Endodermal cell (in vitro differentiated cells): ENCODE measurements at regions not wholly inside any gene's neighbourhood (a gene's known extent, or its start where the extent isn't known, plus 50 kb on each side); places are given as distances from the start of the nearest gene placed in this dataset.

Experiments used
- DNase-seq: peaks from one replicate; pipeline ENCODE4 v3.0.0-alpha.2; 2017
- H3K27ac ChIP-seq: 2 replicates; pipeline ENCODE4 v1.5.1; 2013; ENCODE audit warnings: mild to moderate bottlenecking, low read depth, low read length, moderate library complexity
- H3K27me3 ChIP-seq: 2 replicates; pipeline ENCODE4 v1.6.1; 2013; ENCODE audit warnings: mild to moderate bottlenecking, low read length, moderate library complexity; ENCODE audit not compliant: insufficient read depth, control insufficient read depth, poor library complexity, severe bottlenecking
- H3K36me3 ChIP-seq: 2 replicates; pipeline ENCODE4 v1.7.0; 2013; ENCODE audit warnings: mild to moderate bottlenecking, low read length, moderate library complexity; ENCODE audit not compliant: control insufficient read depth, insufficient read depth
- H3K4me1 ChIP-seq: one replicate; pipeline ENCODE4 v1.7.0; 2013; ENCODE audit warnings: low read length; ENCODE audit not compliant: control insufficient read depth, insufficient read depth
- H3K4me3 ChIP-seq: 2 replicates; pipeline ENCODE4 v1.5.1; 2013; ENCODE audit warnings: mild to moderate bottlenecking, low read length, moderate library complexity
- H3K9ac ChIP-seq: 2 replicates; pipeline ENCODE4 v1.6.1; 2013; ENCODE audit warnings: mild to moderate bottlenecking, low read length, moderate library complexity; ENCODE audit not compliant: poor library complexity, severe bottlenecking; ENCODE audit errors: extremely low read depth
- H3K9me3 ChIP-seq: 2 replicates; pipeline ENCODE4 v1.6.1; 2013; ENCODE audit warnings: mild to moderate bottlenecking, low read length, moderate library complexity; ENCODE audit not compliant: control insufficient read depth
- H3K27ac Mint-ChIP-seq: 2 replicates; pipeline ENCODE4 v1.8.0; 2020; ENCODE audit warnings: mixed read lengths
- H3K27me3 Mint-ChIP-seq: 2 replicates; pipeline ENCODE4 v1.8.0; 2021; ENCODE audit warnings: mild to moderate bottlenecking, mixed read lengths; ENCODE audit not compliant: insufficient read depth
- H3K36me3 Mint-ChIP-seq: 2 replicates; pipeline ENCODE4 v1.8.0; 2020; ENCODE audit warnings: low read depth, mixed read lengths
- H3K4me1 Mint-ChIP-seq: 2 replicates; pipeline ENCODE4 v1.8.0; 2020; ENCODE audit warnings: mixed read lengths
- H3K4me3 Mint-ChIP-seq: 2 replicates; pipeline ENCODE4 v1.8.0; 2020; ENCODE audit warnings: mild to moderate bottlenecking, moderate library complexity, mixed read lengths
- H3K9me3 Mint-ChIP-seq: 2 replicates; pipeline ENCODE4 v1.8.0; 2020; ENCODE audit warnings: mild to moderate bottlenecking, mixed read lengths
- WGBS, 2 experiments: methylation state at CpG; one replicate each; pipeline versions ENCODE4 v1.1.5 to v1.1.7; 2013; ENCODE audit warnings: missing lambda C conversion rate in 2 of 2, mixed read lengths in 1 of 2; ENCODE audit not compliant: insufficient coverage in 1 of 2, insufficient read length in 1 of 2; 5-methylcytosine and 5-hydroxymethylcytosine counted together
- TF ChIP-seq, protein P1 (sequence below): fragments of 200-600 bp; sonication (generic); conservative IDR thresholded peaks from 2 replicates; pipeline ENCODE4 v1.5.0; 2021; ENCODE audit warnings: antibody characterized with exemption, mild to moderate bottlenecking

- peaks cover 8% of the 10 kb centered on the region for H3K9me3 Mint-ChIP-seq
- DNase-seq, result no peak
- H3K36me3 ChIP-seq, result no peaks in the 10 kb centered on the region
- TF ChIP-seq, protein P1, sequence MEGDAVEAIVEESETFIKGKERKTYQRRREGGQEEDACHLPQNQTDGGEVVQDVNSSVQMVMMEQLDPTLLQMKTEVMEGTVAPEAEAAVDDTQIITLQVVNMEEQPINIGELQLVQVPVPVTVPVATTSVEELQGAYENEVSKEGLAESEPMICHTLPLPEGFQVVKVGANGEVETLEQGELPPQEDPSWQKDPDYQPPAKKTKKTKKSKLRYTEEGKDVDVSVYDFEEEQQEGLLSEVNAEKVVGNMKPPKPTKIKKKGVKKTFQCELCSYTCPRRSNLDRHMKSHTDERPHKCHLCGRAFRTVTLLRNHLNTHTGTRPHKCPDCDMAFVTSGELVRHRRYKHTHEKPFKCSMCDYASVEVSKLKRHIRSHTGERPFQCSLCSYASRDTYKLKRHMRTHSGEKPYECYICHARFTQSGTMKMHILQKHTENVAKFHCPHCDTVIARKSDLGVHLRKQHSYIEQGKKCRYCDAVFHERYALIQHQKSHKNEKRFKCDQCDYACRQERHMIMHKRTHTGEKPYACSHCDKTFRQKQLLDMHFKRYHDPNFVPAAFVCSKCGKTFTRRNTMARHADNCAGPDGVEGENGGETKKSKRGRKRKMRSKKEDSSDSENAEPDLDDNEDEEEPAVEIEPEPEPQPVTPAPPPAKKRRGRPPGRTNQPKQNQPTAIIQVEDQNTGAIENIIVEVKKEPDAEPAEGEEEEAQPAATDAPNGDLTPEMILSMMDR, result no peak
- H3K9ac ChIP-seq, result no peak overlapping the region
- H3K27ac Mint-ChIP-seq, result no peak overlapping the region
- H3K4me3 Mint-ChIP-seq, result no peak overlapping the region
- H3K4me1 Mint-ChIP-seq, result peaks cover 4% of the 10 kb centered on the region
- WGBS, 2 experiments, result 77 to 86% methylated on average over 1 to 6 of the region's 6 CpGs
- no peaks in the 10 kb centered on the region for H3K36me3 Mint-ChIP-seq
- peaks cover 18% of the 10 kb centered on the region for H3K9me3 ChIP-seq
- no peak overlapping the region for H3K27ac ChIP-seq
- no peaks in the 10 kb centered on the region for H3K4me1 ChIP-seq
- H3K27me3 ChIP-seq, result no peaks in the 10 kb centered on the region
- H3K27me3 Mint-ChIP-seq, result peaks cover 7% of the 10 kb centered on the region
- no peak overlapping the region for H3K4me3 ChIP-seq
Measured at GRCh38 chr12:93229494-93230325, 148.0 kb upstream of the NUDT4 start.

DNA sequence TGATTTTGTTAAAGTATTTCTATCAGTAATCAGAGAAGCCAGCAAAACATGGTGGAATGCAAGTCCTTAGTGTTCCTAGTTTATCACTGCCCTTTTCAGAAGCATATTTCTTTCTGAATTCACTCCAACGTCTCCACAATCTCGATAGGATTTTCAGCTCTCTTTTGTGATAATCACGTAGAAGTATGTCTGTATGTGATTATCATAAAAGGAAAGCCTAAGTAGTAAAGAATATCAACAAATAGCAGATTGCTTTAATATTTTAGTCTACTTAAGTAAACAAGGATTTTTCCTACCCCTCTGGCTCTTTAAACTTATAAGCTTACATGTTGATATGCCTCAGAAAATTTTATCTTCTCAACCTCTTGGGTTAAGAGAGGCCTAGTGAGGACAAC lies 147.4 kb upstream of the NUDT4 start:
- Histone ChIP-seq H3K9ac (no peak overlapping the region), H3K36me3 (no peaks in the 10 kb centered on the region), H3K27me3 (no peaks in the 10 kb centered on the region), H3K4me1 (no peaks in the 10 kb centered on the region), H3K9me3 (peaks cover 18% of the 10 kb centered on the region), H3K4me3 (no peak overlapping the region), H3K27ac (no peak overlapping the region)
- Mint-ChIP-seq H3K4me1 (peaks cover 8% of the 10 kb centered on the region), H3K27me3 (peaks cover 8% of the 10 kb centered on the region), H3K36me3 (no peaks in the 10 kb centered on the region), H3K4me3 (no peak overlapping the region), H3K27ac (no peak overlapping the region), H3K9me3 (peaks cover 14% of the 10 kb centered on the region)
- 90% methylated on average over 2 of the region's 3 CpGs; no CpG with 5 or more reads in 1 of the 2 experiments for WGBS, 2 experiments
- TF ChIP-seq, protein P1, result no peak
- no peak for DNase-seq

GRCh38 chr12:93231938-93232337 lies 145.8 kb upstream of the NUDT4 start:
- Histone ChIP-seq H3K27ac (no peak overlapping the region), H3K9me3 (peaks cover 34% of the 10 kb centered on the region), H3K9ac (no peak overlapping the region), H3K36me3 (no peaks in the 10 kb centered on the region), H3K4me1 (no peaks in the 10 kb centered on the region), H3K4me3 (no peak overlapping the region), H3K27me3 (no peaks in the 10 kb centered on the region)
- peaks cover 21% of the 10 kb centered on the region for H3K27me3 Mint-ChIP-seq
- 94 to 100% methylated on average over 5 to 6 of the region's 6 CpGs for WGBS, 2 experiments
- TF ChIP-seq, protein P1, result no peak
- H3K4me3 Mint-ChIP-seq, result no peak overlapping the region
- no peak for DNase-seq
- H3K36me3 Mint-ChIP-seq, result peaks cover 2% of the 10 kb centered on the region
- H3K4me1 Mint-ChIP-seq, result peaks cover 8% of the 10 kb centered on the region
- H3K9me3 Mint-ChIP-seq, result peaks cover 30% of the 10 kb centered on the region
- H3K27ac Mint-ChIP-seq, result no peak overlapping the region
